ENCODE measurements at regions not wholly inside any gene's neighbourhood (a gene's known extent, or its start where the extent isn't known, plus 50 kb on each side); places are given as distances from the start of the nearest gene placed in this dataset.

DNA sequence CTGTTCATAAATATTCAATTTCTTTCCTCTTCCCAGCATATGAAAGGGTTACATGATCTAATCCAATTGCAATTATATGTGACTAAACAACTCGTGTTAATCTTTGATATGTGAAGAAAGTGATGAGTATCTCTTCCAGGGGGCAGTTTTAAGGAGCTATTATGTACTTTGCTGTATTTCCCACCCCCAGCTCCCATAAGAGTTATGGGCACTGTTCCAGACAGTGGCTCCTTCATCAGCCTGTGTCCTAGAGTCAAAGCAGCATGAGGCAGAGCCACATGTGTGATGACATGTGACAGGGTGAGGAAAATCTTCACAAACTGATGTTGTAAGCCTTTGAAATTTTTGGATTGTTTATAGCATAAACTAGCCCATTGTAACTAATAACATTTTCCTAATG, 315.4 kb downstream of the DIPK2A start:
- H3K56ac ChIP-seq (ENCODE audit: insufficient read length, low read depth, low read length), result no peak overlapping the region
- H2BK12ac ChIP-seq (ENCODE audit: insufficient read length, low read depth, low read length), result no peak overlapping the region
- no peaks in the 10 kb centered on the region for H3K27me3 ChIP-seq (ENCODE audit: insufficient read depth, low read length)
- H2BK5ac ChIP-seq (ENCODE audit: insufficient read length, low read length), result no peak overlapping the region
- Mint-ChIP-seq H3K27ac (no peak overlapping the region), H3K4me1 (peaks cover 7% of the 10 kb centered on the region in 2 experiments), H3K9me3 (peaks cover 2 to 3% of the 10 kb centered on the region in 2 experiments; a peak in 2 of 5 replicates), H3K36me3 (ENCODE audit: insufficient read depth in 1 of 3, low read depth in 3 of 3) (no peaks in the 10 kb centered on the region), H3K4me3 (no peak overlapping the region), H3K27me3 (ENCODE audit: low read depth) (no peaks in the 10 kb centered on the region)
- no peak overlapping the region for H2BK20ac ChIP-seq (ENCODE audit: low read depth, low read length, poor library complexity, severe bottlenecking)
- no peaks in the 10 kb centered on the region for H3K9me3 ChIP-seq (ENCODE audit: control insufficient read depth, low read depth, low read length)
- H4K20me1 ChIP-seq (ENCODE audit: control insufficient read depth, insufficient read depth, insufficient read length), result no peaks in the 10 kb centered on the region
- no peak overlapping the region for H3K14ac ChIP-seq (ENCODE audit: insufficient read depth, low read length)
- no peaks in the 10 kb centered on the region for H3K79me1 ChIP-seq (ENCODE audit: insufficient read depth, low read depth, low read length, poor library complexity, severe bottlenecking)
- no peaks in the 10 kb centered on the region for H3K23me2 ChIP-seq (ENCODE audit: insufficient read length, low read depth, low read length, poor library complexity, severe bottlenecking)
- no peak overlapping the region for H3K23ac ChIP-seq (ENCODE audit: insufficient read length, low read depth, low read length)
- H3K4ac ChIP-seq (ENCODE audit: low read depth, low read length), result no peak overlapping the region
- no peaks in the 10 kb centered on the region for H3K4me1 ChIP-seq (ENCODE audit: insufficient read depth, low read length)
- no peak overlapping the region for H4K8ac ChIP-seq (replicated peaks; ENCODE audit: insufficient read length, low read depth, low read length)
- TF ChIP-seq, protein P1, sequence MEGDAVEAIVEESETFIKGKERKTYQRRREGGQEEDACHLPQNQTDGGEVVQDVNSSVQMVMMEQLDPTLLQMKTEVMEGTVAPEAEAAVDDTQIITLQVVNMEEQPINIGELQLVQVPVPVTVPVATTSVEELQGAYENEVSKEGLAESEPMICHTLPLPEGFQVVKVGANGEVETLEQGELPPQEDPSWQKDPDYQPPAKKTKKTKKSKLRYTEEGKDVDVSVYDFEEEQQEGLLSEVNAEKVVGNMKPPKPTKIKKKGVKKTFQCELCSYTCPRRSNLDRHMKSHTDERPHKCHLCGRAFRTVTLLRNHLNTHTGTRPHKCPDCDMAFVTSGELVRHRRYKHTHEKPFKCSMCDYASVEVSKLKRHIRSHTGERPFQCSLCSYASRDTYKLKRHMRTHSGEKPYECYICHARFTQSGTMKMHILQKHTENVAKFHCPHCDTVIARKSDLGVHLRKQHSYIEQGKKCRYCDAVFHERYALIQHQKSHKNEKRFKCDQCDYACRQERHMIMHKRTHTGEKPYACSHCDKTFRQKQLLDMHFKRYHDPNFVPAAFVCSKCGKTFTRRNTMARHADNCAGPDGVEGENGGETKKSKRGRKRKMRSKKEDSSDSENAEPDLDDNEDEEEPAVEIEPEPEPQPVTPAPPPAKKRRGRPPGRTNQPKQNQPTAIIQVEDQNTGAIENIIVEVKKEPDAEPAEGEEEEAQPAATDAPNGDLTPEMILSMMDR (conservative IDR thresholded peaks at IDR 0.05), result no peak
- H3T11ph ChIP-seq (ENCODE audit: low read length), result no peak overlapping the region
- no peak overlapping the region for H2AK5ac ChIP-seq (ENCODE audit: insufficient read length, low read length)
- DNase-seq, result no peak
- no peak overlapping the region for H4K91ac ChIP-seq (ENCODE audit: insufficient read length, low read depth, low read length)
- no peaks in the 10 kb centered on the region for H3K79me2 ChIP-seq (ENCODE audit: insufficient read depth, low read length)
- H2BK15ac ChIP-seq (ENCODE audit: low read depth, low read length), result no peak overlapping the region
- H2BK120ac ChIP-seq (ENCODE audit: low read depth, low read length, poor library complexity, severe bottlenecking), result no peak overlapping the region
- WGBS (ENCODE audit: extremely low coverage, insufficient read length, low lambda C conversion rate), result no CpG with 5 or more reads among the region's 1 CpG
- no peak overlapping the region for H3K9ac ChIP-seq (ENCODE audit: extremely low read depth, insufficient read length, low read length)
- no peak overlapping the region for H2AFZ ChIP-seq (ENCODE audit: low read length)
- no peak overlapping the region for H3K27ac ChIP-seq (ENCODE audit: insufficient read length, low read depth, low read length)
- no peak overlapping the region for H3K18ac ChIP-seq (ENCODE audit: insufficient read length, low read depth, low read length)
- H4K5ac ChIP-seq (ENCODE audit: insufficient read length, low read depth, low read length), result no peak overlapping the region
- no peak overlapping the region for H3K4me2 ChIP-seq (ENCODE audit: insufficient read depth, insufficient read length, low read length)

Data from H9 (cell line).